Lung (tissue), 11 donors: ENCODE measurements at regions not wholly inside any gene's neighbourhood (a gene's known extent, or its start where the extent isn't known, plus 50 kb on each side); places are given as distances from the start of the nearest gene placed in this dataset.

Experiments
- ATAC-seq: fragments of 200-7000 bp; cut with Tn5 transposase; one replicate; pipeline ENCODE4 v1.9.1; 2020; ENCODE audit warnings: moderate number of reproducible peaks; ENCODE audit not compliant: insufficient read depth, low FRiP score
- DNase-seq, 3 donors: peaks; one replicate each; pipeline ENCODE4 v3.0.0-alpha.2; 2013 to 2017
- H3K27ac ChIP-seq, 2 donors: one replicate each; pipeline ENCODE4 v1.5.1; 2013; ENCODE audit warnings: mild to moderate bottlenecking in 2 of 2, moderate library complexity in 2 of 2, control low read depth in 1 of 2, inconsistent platforms in 1 of 2, low read depth in 1 of 2, low read length in 1 of 2
- H3K27me3 ChIP-seq, 3 donors: one replicate each; pipeline ENCODE4 v1.5.1; 2013; ENCODE audit warnings: low read length in 2 of 3; ENCODE audit not compliant: control insufficient read depth in 3 of 3, insufficient read depth in 3 of 3
- H3K36me3 ChIP-seq, 4 donors: one replicate each; pipeline ENCODE4 v1.5.1; 2013; ENCODE audit warnings: low read length in 4 of 4, mild to moderate bottlenecking in 1 of 4, moderate library complexity in 1 of 4; ENCODE audit not compliant: control insufficient read depth in 4 of 4, insufficient read depth in 4 of 4
- H3K4me1 ChIP-seq, 5 donors: one replicate each; pipeline ENCODE4 v1.5.1; 2013; ENCODE audit warnings: low read length in 5 of 5, mild to moderate bottlenecking in 2 of 5, moderate library complexity in 1 of 5; ENCODE audit not compliant: control insufficient read depth in 5 of 5, insufficient read depth in 5 of 5
- H3K4me3 ChIP-seq: one replicate; pipeline ENCODE4 v1.5.1; 2013; ENCODE audit warnings: mild to moderate bottlenecking, control low read depth, moderate library complexity
- H3K9ac ChIP-seq, 2 donors: one replicate each; pipeline ENCODE4 v1.5.1; 2013; ENCODE audit warnings: low read length in 2 of 2, control low read depth in 1 of 2; ENCODE audit not compliant: insufficient read depth in 1 of 2
- H3K9me3 ChIP-seq, 4 donors: one replicate each; pipeline ENCODE4 v1.5.1; 2013; ENCODE audit warnings: low read length in 3 of 4, mild to moderate bottlenecking in 1 of 4, moderate library complexity in 1 of 4; ENCODE audit not compliant: control insufficient read depth in 4 of 4, insufficient read depth in 3 of 4
- WGBS, 2 donors: extraction: QIAGEN DNeasy Blood & Tissue Kit; methylation state at CpG; one replicate each; pipeline ENCODE4 v1.1.7; 2013; 5-methylcytosine and 5-hydroxymethylcytosine counted together
- TF ChIP-seq, protein P1 (sequence below): IDR thresholded peaks from 2 replicates; pipeline ENCODE4 v1.5.1; 2012; ENCODE audit warnings: mild to moderate bottlenecking; ENCODE audit errors: control extremely low read depth, extremely low read depth
- donor health status: control.
- donor health status: control.
- donor health status: Bipolar disorder and iron deficiency.
- donor health status: healthy.
- donor health status: DM: yes; HTN: yes; CAD: no.

DNA sequence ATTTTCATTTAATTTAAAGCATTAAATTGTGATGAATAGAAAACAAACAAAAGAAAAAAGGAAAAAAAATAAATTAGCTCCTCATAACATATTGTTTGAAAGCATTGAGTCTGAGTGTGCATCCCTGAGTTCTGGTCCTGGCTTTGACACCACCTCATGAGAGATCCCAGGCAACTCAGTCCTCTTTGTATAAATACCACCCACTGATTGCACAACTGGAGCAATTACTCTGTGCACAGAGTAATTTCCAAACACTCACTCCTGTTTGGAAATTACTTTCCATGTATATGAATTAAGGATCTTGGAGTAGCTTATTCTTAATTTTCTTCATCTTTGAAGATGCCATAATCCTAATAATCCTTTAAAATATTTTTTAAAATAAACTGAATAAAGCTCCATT, 59.4 kb upstream of the C5orf46 start:
- no peak overlapping the region for H3K9ac ChIP-seq
- H3K4me1 ChIP-seq, result peaks cover 0 to 2% (median 0%) of the 10 kb centered on the region in 5 donors
- ATAC-seq, result no peak
- H3K27me3 ChIP-seq, result no peaks in the 10 kb centered on the region
- DNase-seq, result no peak
- no peaks in the 10 kb centered on the region for H3K36me3 ChIP-seq
- TF ChIP-seq, protein P1, sequence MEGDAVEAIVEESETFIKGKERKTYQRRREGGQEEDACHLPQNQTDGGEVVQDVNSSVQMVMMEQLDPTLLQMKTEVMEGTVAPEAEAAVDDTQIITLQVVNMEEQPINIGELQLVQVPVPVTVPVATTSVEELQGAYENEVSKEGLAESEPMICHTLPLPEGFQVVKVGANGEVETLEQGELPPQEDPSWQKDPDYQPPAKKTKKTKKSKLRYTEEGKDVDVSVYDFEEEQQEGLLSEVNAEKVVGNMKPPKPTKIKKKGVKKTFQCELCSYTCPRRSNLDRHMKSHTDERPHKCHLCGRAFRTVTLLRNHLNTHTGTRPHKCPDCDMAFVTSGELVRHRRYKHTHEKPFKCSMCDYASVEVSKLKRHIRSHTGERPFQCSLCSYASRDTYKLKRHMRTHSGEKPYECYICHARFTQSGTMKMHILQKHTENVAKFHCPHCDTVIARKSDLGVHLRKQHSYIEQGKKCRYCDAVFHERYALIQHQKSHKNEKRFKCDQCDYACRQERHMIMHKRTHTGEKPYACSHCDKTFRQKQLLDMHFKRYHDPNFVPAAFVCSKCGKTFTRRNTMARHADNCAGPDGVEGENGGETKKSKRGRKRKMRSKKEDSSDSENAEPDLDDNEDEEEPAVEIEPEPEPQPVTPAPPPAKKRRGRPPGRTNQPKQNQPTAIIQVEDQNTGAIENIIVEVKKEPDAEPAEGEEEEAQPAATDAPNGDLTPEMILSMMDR, result no peak
- H3K27ac ChIP-seq, result no peak overlapping the region
- no peaks in the 10 kb centered on the region for H3K9me3 ChIP-seq
- H3K4me3 ChIP-seq, result no peak overlapping the region

DNA sequence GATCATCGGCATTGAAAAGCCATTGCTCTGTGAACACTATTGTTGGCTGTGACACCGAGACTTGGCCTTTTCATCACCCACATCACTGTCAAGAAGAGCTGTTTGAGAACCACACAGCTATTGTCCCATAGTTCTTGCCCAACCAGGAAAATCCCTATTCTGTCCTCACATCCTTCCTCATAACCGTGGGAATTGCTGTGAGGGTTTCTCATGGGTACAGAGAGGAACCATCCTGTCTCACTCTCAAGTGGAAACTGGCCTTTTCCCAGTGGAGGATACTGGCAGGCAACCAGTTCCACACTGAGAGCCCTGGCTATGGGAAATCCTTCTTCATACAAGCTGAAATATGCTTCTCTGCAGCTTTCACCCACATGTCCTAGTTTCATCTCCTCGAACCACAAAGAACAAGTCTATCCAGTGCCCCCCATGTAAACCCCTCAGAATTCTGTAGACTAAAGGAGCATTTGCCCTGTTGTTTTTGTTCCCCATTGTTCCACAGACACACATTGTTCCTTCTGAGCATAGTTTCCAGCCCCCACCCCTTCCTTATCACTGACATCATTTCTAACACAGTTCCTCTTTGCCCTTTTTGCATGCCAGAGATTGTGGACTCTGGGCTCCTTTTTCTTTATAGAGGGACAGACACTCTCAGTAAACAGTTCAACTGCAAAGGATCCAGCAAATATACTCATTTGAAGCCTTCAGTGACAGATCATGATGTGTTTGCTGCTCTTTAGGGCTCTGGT, 57.8 kb upstream of the C5orf46 start:
- Histone ChIP-seq H3K27me3 (no peaks in the 10 kb centered on the region), H3K4me3 (no peak overlapping the region), H3K9me3 (no peaks in the 10 kb centered on the region), H3K36me3 (no peaks in the 10 kb centered on the region), H3K9ac (no peak overlapping the region), H3K27ac (peak overlapping the region; percentile 31 to 57), H3K4me1 (peaks cover 0 to 2% (median 0%) of the 10 kb centered on the region in 5 donors)
- 38 to 45% methylated on average over 4 of the region's 4 CpGs for WGBS, 2 donors
- TF ChIP-seq, protein P1, result no peak
- peak in 1 of 3 donors; percentile 39 for DNase-seq
- ATAC-seq, result peak; percentile 58

DNA sequence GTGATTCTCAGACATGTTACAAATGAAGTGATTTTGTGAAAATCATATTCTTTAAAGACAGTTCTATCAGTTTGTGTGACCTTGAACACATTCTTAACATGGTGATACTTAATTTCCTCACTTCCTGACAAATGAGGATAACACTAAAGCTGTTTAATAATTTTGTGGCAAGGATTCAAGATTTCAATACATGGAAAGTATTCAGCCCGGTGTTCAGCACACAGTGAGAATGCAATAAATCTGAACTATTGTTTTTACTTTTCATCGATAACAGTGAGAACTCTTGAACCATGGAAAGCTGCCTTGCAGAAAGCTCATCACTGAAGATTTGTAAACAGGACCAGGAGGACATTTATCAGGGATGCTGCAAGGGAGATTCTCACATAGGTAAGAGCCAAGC, 57.1 kb upstream of the C5orf46 start:
- H3K27ac ChIP-seq, result peak overlapping the region in 1 of 2 donors; percentile 31

More for the DNA sequence above, 57.1 kb upstream of the C5orf46 start:
- H3K9me3 ChIP-seq, result no peaks in the 10 kb centered on the region
- TF ChIP-seq, protein P1, result no peak
- WGBS, 2 donors, result 64 to 66% methylated on average over 2 of the region's 2 CpGs
- no peaks in the 10 kb centered on the region for H3K36me3 ChIP-seq
- H3K9ac ChIP-seq, result no peak overlapping the region
- no peak for DNase-seq
- H3K4me1 ChIP-seq, result peaks cover 0 to 2% (median 0%) of the 10 kb centered on the region in 5 donors
- H3K27me3 ChIP-seq, result no peaks in the 10 kb centered on the region
- no peak for ATAC-seq
- no peak overlapping the region for H3K4me3 ChIP-seq
